KBM-7 (cell line): ENCODE measurements at regions not wholly inside any gene's neighbourhood (a gene's known extent, or its start where the extent isn't known, plus 50 kb on each side); places are given as distances from the start of the nearest gene placed in this dataset.
"Not testable (repeated sequence)": the region's sequence is repeated elsewhere in the genome, so short reads cannot be mapped to it uniquely, and the experiment has no call there.

Experiments
- DNase-seq: peaks from one replicate; pipeline ENCODE4 v3.0.0-alpha.2; 2015
- in situ Hi-C: fragments of 300-500 bp; cut with MboI; formaldehyde crosslinking; loops from 2 replicates; pipeline ENCODE4 v1.14.3; 2020; ENCODE audit warnings: low sequenced_read_pairs, low pct_unique_long_range_greater_than_20kb, mixed read lengths

GRCh38 chr10:57336341-57336740, 931.4 kb downstream of the IPMK start:
- DNase-seq: no peak
- in situ Hi-C loops: no loop called here

GRCh38 chr10:57334523-57334922, 933.2 kb downstream of the IPMK start:
- in situ Hi-C loops: no loop called here
- no peak for DNase-seq

- no peak for DNase-seq
- in situ Hi-C loops: no loop called here
Observed at GRCh38 chr10:57333880-57334279, 933.8 kb downstream of the IPMK start.

- DNase-seq, in situ Hi-C loops: not testable (repeated sequence)
Observed at GRCh38 chr10:57321400-57321854, 946.3 kb downstream of the IPMK start.

GRCh38 chr10:57320416-57320815, 947.3 kb downstream of the IPMK start:
- in situ Hi-C loops: no loop called here
- DNase-seq: no peak

GRCh38 chr10:57314046-57314445, 953.0 kb upstream of the ZWINT start:
- DNase-seq: no peak
- in situ Hi-C loops: no loop called here

- no peak for DNase-seq
- in situ Hi-C loops: no loop called here
Observed at GRCh38 chr10:57303566-57303965, 942.5 kb upstream of the ZWINT start.

GRCh38 chr10:57300718-57301117, 939.7 kb upstream of the ZWINT start:
- in situ Hi-C loops: no loop called here
- DNase-seq: no peak

GRCh38 chr10:57294698-57295097, 933.6 kb upstream of the ZWINT start:
- DNase-seq: no peak
- in situ Hi-C loops: no loop called here

- DNase-seq: no peak
- in situ Hi-C loops: no loop called here
Observed at GRCh38 chr10:57288754-57289153, 927.7 kb upstream of the ZWINT start.

- in situ Hi-C loops: no loop called here
Observed at GRCh38 chr10:57262892-57263291, 901.8 kb upstream of the ZWINT start.

GRCh38 chr10:57260175-57260574, 899.1 kb upstream of the ZWINT start:
- in situ Hi-C loops: no loop called here
- DNase-seq: no peak

More at GRCh38 chr10:57262892-57263291, 901.8 kb upstream of the ZWINT start:
- no peak for DNase-seq

GRCh38 chr10:57249615-57250281, 888.7 kb upstream of the ZWINT start:
- in situ Hi-C loops: no loop called here

GRCh38 chr10:57247271-57247670, 886.2 kb upstream of the ZWINT start:
- in situ Hi-C loops: no loop called here

More at GRCh38 chr10:57249615-57250281, 888.7 kb upstream of the ZWINT start:
- no peak for DNase-seq

GRCh38 chr10:57225920-57226319, 864.9 kb upstream of the ZWINT start:
- DNase-seq: no peak
- in situ Hi-C loops: no loop called here

More at GRCh38 chr10:57247271-57247670, 886.2 kb upstream of the ZWINT start:
- no peak for DNase-seq

GRCh38 chr10:57224811-57225210, 863.8 kb upstream of the ZWINT start:
- DNase-seq: no peak
- in situ Hi-C loops: no loop called here

GRCh38 chr10:57222603-57223002, 861.5 kb upstream of the ZWINT start:
- in situ Hi-C loops: no loop called here
- no peak for DNase-seq

- DNase-seq: no peak
- in situ Hi-C loops: no loop called here
Observed at GRCh38 chr10:57222129-57222528, 861.1 kb upstream of the ZWINT start.

GRCh38 chr10:57221674-57222073, 860.6 kb upstream of the ZWINT start:
- DNase-seq: no peak

GRCh38 chr10:57218382-57218781, 857.3 kb upstream of the ZWINT start:
- no peak for DNase-seq
- in situ Hi-C loops: no loop called here

More at GRCh38 chr10:57221674-57222073, 860.6 kb upstream of the ZWINT start:
- in situ Hi-C loops: no loop called here

GRCh38 chr10:57202356-57202755, 841.3 kb upstream of the ZWINT start:
- DNase-seq: no peak
- in situ Hi-C loops: no loop called here
